Ramos (cell line): ENCODE measurements at regions not wholly inside any gene's neighbourhood (a gene's known extent, or its start where the extent isn't known, plus 50 kb on each side); places are given as distances from the start of the nearest gene placed in this dataset.

ENCODE experiments used
- in situ Hi-C: fragments of 300-500 bp; cut with MboI; formaldehyde crosslinking; loops from one replicate; pipeline ENCODE4 v1.14.3; 2022; ENCODE audit warnings: low sequenced_read_pairs; ENCODE audit not compliant: unreplicated experiment

DNA sequence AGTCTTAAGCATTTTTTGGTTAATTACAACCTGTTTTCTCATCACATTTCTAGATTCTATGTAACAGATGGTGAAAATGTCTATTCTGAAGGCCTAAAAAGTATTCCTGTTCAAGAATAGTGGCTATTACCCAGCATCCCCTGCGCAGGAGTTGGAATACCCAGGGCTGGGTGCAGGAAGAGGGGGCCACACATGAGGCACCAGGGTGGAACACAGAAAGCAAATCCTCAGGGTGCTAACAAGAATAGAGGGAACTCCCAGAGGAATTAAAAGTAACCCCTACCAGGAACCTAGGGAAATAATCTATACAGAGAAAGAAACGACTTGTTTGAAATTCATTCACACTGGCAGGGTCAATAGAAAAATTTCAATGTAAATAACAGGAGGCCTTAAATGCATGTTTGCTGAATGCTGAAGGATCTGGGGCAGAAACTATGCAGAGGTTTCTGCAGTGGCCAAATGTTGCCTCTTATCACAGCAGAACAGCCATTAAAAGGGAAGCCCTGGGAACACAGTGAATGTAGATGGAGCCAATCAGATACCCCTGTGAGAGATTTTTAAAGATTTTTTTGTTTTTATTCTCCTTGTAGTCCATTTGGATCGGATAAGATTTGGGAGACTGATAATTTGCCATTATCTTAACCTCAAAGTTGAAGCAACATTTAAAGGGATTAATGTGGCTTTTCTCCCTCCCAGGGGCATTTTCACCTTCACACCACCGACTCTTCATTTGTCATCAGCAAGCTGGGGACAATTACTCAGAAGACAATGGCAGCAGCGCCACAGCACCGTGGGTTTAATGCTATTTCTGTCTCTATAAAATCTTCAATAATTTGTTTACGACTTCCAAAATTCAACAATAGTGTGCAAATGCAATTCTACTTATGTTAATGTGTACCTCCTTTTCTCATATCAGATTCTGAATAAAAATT, 196.0 kb upstream of the PSMD7 start:
- in situ Hi-C loops: no loop called here

DNA sequence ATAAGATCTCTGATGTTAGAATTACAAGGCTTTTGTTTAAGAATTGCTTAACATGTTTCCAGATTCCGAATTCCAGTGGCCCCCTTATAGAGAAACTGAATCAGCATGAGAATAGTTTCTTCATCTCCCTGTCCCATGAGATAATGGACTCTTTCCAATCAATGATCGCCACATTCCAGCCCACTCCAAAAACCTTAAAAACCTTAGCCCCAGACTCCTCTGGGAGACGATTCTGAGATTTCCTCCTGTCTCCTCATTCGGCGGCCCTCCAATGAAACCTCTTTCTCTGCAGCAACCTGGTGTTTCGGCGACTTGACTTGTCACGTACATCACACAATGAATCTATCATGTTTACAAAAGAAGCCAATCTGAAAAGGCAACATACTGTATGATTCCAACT, 197.1 kb upstream of the PSMD7 start:
- in situ Hi-C loops: no loop called here

DNA sequence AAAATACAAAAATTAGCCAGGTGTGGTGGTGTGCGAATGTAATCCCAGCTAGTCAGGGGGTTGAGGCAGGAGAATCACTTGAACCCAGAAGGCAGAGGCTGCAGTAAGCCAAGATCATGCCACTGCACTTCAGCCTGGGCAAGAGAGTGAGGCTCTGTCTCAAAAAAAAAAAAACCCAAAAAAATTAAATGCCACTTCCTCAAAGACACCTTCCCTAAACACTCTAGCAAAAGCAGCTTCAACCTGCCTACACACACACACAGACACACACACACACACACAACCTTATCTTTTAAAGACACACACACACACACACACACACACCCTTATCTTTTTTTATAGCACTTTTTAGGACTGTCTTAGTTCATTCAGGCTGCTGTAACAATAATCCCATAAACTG, 201.7 kb upstream of the PSMD7 start:
- in situ Hi-C loops: no loop called here

DNA sequence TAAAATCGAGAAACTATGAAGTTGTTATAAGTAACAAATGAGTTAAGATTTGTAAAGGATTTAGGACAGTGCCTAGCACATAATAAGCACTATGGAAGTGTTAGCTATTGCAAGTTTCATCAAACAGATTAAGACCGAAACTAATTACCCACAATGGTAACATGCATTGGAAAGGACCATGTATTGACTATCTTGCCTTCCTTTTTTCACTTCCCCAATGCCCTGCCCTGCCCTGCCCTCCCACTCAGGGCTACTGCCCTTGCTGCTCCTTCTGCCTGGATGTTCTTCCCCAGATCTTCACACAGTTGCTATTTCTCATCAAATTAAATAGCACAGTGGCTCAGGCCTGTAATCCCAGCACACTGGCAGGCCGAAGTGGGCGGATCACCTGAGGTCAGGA, 202.1 kb upstream of the PSMD7 start:
- in situ Hi-C loops: no loop called here

DNA sequence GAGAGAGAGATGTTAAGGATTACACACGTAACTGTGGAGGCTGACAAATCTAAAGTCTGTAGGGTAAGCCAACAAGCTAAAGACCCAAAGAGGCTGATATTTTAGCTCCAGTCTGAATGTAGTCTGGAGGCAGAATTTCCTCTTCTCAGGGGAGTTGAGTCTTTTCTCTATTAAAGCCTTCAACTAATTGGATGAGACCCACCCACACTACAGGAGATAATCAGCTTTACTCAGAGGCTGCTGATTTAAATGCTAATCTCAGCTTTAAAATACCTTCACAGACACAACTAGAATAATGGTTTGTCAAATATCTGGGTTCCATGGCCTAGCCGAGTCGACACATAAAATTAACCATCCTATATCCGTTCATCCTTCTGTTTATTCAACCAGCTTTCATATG, 204.3 kb upstream of the PSMD7 start:
- in situ Hi-C loops: no loop called here

DNA sequence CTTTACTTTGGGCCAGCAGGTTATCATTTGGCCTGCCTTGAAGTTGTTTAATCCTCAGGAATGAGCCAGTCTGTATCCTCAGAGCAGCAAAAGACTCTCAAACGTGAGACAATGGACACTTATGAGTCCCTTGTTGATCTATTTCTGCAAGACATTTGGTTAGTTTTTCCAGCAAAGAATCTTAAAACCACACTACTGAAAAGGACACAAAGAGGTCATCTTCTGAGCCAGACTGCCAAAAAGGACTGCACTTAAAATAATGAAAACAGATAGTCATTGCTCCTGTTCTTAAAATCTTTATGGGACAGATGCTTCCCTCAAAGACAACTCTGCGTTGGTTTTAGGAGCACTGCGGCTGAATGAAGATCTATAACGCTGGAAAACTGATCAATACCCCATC, 205.7 kb upstream of the PSMD7 start:
- in situ Hi-C loops: no loop called here

DNA sequence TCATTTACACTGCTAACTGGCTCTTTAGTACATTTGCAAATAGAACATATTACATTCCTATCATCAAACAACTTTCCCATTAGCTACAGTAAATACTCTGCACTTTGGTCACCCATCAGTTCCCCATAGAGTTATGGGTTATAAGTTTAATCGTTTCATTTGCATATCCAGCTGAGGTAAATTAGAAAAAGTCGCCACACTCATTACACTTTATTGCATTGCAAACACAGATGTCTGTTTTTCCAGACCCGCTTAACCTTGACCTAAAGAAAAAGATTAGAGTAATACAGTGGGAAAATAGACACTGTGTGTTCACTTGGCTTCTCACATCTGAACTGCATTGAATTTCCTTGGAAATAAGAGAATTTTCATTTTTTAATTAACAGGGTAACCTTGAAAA, 213.1 kb upstream of the PSMD7 start:
- in situ Hi-C loops: no loop called here

DNA sequence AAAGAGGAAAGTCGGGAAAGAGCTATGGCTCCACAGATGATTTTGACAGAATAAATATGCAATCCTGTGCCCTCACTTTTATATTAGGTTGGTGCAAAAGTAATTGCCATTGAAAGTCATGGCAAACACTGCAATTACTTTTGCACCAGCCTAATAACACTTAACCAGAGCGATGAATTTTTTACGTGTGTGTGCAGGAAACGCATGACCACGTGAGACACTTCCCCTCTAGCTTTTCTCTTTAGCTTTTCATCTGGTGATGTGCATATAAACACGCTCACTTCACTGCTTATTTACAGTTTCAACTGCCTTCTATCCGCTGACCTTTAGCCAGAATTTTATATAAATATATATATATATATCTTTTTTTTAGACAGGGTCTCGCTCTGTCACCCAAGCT, 216.3 kb upstream of the PSMD7 start:
- in situ Hi-C loops: no loop called here

DNA sequence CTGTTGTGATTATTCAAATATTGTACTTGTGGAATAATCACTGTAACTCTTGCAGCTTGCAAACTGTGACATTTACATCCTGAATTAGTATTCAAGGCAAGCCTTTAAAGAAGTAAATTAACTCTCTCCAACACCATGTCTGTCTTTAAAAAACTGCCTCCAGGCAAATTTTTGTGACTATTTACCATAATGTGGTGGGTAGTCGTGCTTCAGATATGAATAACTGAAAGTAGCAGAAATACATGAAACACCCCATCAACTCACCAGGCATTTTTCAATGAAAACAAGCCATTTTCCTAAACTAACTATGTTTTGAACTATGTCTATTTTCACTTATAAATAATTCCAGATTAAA, 217.4 kb upstream of the PSMD7 start:
- in situ Hi-C loops: no loop called here

DNA sequence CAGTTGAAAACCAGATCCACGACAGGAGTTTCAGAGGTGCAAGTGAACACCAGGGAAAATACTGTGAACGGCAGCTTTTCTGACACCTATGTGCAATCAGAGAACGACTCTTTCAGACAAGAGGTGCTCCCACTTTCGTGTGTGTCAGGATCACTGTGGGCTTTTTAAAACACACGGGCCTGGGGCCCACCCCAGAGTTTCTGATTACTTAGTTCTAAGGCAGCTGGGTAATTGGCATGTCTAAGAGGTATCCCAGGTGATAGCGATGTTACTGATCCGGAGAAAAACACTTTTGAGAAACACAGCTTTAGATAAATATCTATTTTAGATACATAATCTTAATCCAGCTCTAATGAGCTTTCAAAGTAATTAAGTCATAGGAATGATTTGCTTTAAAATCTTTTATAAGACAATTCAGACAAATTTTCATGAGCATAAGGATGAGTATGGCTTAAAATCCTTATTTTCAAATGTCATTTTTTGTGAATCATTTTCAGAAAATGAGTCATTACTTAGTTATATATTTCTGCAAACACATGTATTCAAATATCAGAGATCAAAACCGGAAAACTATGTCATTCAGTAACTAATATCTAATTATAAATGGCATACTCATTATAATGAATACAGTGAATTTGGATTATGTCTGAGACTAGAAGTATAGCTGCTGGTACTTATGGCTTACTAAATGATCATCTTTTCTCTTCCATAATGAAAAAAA, 217.9 kb upstream of the PSMD7 start:
- in situ Hi-C loops: no loop called here

DNA sequence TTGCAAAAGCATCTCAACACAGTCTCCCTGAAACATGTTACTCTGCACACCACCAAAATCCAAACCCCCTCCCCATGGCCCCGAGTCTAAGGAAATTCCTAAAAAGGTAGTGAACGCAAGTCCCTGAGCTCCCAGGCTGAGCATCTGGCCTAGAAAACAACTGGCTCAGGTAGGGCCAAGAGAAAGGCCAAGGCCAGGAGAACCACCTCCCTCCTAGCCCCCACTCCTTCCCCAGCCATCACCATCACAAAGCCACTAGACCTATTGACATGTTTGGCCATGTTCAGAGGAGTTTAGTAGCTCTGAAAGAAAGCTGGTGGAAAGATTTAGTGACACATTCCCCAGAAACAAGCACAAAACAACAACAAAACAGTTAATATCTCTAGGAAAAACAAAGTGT, 220.0 kb upstream of the PSMD7 start:
- in situ Hi-C loops: no loop called here

DNA sequence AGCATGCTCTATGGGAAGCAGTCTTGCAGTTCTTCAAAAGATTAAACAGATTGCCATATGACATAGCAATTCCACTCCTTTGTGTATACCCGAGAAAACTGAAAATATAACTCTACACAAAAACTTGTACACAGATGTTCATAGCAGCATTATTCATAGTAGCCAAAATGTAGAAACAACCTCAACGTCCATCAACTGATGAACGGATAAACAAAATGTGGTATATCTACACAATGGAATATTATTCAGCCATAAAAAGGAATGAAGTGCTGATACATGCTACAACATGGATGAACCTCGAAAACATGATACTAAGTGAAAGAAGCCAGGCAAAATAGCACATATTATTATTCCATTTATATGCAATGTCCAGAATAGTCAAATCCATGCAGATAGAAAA, 221.2 kb upstream of the PSMD7 start:
- in situ Hi-C loops: no loop called here

DNA sequence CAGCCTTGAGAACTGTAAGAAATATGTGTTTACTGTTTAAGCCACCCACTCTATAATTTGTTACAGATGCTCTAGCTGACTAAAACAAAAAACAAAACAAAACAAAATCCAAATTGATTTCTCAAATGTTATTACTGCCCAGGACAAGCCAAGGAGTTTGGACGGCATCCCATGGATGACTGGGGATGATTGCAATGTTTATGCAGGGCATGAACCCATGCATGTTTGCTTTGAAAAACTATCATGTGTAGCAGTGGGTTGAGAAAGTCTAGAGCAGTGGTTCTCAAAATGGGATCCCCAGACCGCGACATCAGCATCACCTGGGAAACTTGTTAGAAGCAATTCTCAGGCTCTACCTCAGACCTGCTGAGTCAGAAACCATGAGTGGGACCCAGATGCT, 223.2 kb upstream of the PSMD7 start:
- in situ Hi-C loops: no loop called here

DNA sequence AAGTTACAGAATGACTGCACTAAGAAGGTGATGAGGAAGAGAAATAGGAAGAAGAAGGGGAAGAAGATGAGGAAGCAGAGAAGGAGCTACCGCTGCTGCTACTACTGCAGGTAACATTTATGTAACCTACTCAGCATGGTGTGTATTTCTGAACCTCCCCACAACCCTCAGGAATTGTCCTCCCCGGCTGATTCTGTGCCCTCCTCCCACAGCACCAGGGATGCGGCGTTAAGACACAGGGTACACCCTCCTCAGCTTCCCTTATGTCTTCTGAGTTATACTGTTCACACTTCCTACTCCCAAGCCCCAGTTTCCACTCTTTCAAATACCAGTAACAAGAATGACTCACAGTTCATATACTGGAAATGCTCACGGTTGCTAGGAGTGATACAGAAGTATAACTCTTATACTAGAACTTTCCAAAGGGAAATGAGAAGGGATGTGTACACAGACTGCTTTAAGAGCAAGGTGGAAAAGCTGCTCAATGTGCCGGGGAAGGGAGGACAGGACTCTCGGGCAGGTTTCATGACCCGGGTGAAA, 224.5 kb upstream of the PSMD7 start:
- in situ Hi-C loops: no loop called here

DNA sequence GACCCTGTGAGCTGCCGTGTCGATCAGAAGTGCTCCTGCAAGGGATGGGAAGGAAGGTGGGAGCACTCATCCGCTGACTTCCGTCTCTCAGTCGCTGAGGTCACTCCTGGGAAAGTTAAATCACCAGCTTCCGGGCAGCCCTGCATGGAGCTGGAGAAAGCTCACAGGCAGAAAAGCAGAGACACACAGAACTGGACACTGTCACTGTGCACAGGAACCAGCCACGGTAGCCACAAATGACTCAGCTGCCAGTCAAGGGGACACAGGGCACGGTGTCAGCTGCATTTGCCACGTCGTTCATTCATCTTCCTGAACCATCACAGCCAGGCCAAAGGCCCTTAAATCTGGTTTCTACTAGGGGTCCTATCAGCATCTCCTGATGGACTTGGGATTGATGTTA, 226.4 kb upstream of the PSMD7 start:
- in situ Hi-C loops: no loop called here

DNA sequence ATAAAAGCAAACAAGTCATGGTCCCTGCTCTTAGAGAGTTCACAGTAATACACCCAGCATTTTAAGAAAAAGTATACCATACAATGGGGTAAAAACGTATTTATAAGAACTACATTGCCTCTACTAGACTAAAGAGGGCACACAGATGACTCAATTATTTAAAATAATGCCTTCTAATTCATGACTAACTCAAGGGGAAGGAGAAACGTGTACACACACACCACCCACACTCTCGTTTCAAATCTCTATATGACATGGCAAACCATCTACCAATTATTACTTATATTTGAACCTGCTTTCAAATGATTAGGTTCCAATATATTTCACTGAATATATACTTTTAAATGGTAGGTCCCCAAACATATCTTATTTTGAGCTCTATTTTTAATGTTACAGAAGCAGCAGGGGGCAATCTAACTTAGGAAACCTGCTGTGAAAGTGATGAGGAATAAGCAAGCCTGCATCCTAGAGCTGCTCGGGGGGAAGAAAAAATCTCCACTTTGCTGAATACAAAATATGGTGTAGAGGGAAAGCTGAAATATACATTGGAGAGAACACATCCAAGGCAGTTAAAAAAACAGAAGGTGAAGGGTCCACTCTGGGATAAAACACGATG, 232.4 kb upstream of the PSMD7 start:
- in situ Hi-C loops: no loop called here

DNA sequence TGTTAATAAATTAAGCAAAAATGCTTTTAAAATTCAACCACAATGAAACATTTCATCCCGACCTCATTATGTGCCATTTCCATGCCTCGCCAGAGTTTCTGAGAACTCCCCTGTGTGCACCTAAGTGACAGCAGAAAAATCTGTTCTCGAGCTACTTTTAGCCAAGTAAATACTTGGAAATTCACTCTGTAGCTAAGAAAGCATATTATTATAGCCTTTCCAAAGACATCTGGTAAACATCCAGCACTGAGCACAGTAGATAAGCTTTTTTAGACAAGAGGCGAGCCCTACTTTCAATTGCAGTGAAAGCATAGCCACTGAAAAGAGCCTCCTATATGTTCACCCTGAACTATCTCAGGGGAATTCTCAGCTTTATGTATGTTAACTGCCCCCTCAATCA, 242.8 kb upstream of the PSMD7 start:
- in situ Hi-C loops: no loop called here

DNA sequence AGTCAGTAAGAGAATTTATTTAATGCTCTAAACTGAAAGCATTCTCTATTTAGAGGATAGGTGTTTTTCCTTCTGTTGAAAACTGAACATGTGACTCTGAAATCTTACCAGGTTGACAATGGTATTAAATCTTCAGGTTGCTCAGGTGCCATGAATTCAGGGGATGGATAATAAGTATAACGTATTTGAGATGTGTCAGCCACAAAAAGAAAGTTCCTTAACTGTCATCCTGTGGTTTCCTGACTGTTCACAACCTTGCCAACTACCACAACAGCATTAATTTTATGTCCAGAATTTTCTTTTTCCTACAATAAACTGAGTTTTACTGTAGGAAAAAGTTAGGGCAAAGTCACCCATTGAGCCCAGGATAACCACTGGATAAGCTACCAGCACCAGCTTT, 243.3 kb upstream of the PSMD7 start:
- in situ Hi-C loops: no loop called here

DNA sequence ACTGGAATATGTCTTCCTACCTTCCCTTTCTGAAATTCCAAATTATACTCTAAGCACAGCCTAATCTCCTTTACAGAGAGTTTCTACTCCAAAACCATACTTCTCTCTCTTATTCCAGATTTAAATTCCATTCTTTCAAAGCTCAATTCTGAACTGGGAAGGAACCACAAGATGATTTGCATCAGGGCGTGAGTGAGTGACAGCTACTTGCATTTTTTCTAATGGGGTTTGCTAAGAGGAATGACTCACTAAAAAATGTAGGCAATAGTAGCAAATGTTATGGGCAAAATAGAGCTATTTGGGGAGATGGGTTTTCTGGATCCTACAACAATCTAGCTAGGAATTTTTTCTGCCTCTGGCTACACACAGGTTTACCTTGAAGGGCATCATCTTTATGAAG, 244.6 kb upstream of the PSMD7 start:
- in situ Hi-C loops: no loop called here

DNA sequence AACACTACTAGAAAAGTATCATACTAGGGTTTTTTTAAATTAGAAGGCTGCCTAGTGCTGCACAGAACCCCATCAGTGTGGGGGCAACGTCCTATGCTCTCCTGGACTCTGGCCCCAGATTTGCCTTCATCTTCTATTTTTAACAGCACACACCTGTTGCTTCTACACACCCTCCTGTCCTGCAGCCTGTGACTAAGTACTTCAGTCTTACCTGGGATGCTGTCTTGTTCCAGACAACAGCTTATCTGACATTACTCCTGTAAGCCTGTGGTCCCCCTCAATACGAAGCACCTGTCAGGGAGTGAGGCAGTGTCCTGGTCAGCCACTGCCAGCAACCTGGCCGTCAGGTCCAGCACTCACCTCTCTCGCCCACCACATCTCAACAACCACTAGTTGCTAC, 247.6 kb upstream of the PSMD7 start:
- in situ Hi-C loops: no loop called here

DNA sequence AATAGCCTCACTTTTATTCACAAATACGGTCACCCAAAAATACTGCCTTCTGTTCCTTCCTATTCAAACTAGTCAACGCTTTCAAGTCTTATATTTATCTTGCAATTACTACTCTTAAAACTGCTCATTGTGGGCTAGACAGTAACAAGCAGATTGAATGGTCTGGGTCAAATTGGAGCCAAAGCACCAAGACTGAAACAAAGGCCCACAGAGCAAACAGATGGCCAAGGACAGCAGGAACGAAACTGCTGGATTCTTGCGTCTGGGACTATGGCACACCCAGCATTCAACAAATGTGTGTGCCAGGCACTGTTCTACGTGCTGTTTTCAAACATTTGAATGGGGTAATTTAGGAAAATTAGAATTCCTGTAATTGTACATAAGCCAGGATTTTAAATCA, 250.1 kb upstream of the PSMD7 start:
- in situ Hi-C loops: no loop called here
